ENCODE measurements at regions not wholly inside any gene's neighbourhood (a gene's known extent, or its start where the extent isn't known, plus 50 kb on each side); places are given as distances from the start of the nearest gene placed in this dataset.

GRCh38 chr1:164961715-164962114, 394.8 kb downstream of the LMX1A start:
- in situ Hi-C loops (cut with MboI; ENCODE audit: low pct_unique_long_range_greater_than_20kb, low sequenced_read_pairs) = no loop called here
- DNase-seq = no peak

GRCh38 chr1:164958982-164959768, 397.3 kb downstream of the LMX1A start:
- in situ Hi-C loops (cut with MboI; ENCODE audit: low pct_unique_long_range_greater_than_20kb, low sequenced_read_pairs) = no loop called here
- no peak for DNase-seq

- DNase-seq = no peak
- in situ Hi-C loops (cut with MboI; ENCODE audit: low pct_unique_long_range_greater_than_20kb, low sequenced_read_pairs) = no loop called here
Observed at GRCh38 chr1:164953815-164954214, 394.8 kb downstream of the PBX1 start.

GRCh38 chr1:164953098-164953497, 394.1 kb downstream of the PBX1 start:
- no peak for DNase-seq
- in situ Hi-C loops (cut with MboI; ENCODE audit: low pct_unique_long_range_greater_than_20kb, low sequenced_read_pairs) = no loop called here

GRCh38 chr1:164951508-164951907, 392.5 kb downstream of the PBX1 start:
- no peak for DNase-seq
- in situ Hi-C loops (cut with MboI; ENCODE audit: low pct_unique_long_range_greater_than_20kb, low sequenced_read_pairs) = no loop called here

- DNase-seq = no peak
- in situ Hi-C loops (cut with MboI; ENCODE audit: low pct_unique_long_range_greater_than_20kb, low sequenced_read_pairs) = no loop called here
Observed at GRCh38 chr1:164950541-164950986, 391.6 kb downstream of the PBX1 start.

GRCh38 chr1:164949771-164950471, 390.9 kb downstream of the PBX1 start:
- in situ Hi-C loops (cut with MboI; ENCODE audit: low pct_unique_long_range_greater_than_20kb, low sequenced_read_pairs) = no loop called here
- DNase-seq = no peak

- in situ Hi-C loops (cut with MboI; ENCODE audit: low pct_unique_long_range_greater_than_20kb, low sequenced_read_pairs) = no loop called here
- no peak for DNase-seq
Observed at GRCh38 chr1:164948101-164948500, 389.1 kb downstream of the PBX1 start.

GRCh38 chr1:164937291-164937690, 378.3 kb downstream of the PBX1 start:
- no peak for DNase-seq
- in situ Hi-C loops (cut with MboI; ENCODE audit: low pct_unique_long_range_greater_than_20kb, low sequenced_read_pairs) = no loop called here

- no peak for DNase-seq
- in situ Hi-C loops (cut with MboI; ENCODE audit: low pct_unique_long_range_greater_than_20kb, low sequenced_read_pairs) = no loop called here
Observed at GRCh38 chr1:164932580-164932979, 373.6 kb downstream of the PBX1 start.

GRCh38 chr1:164930833-164931232, 371.8 kb downstream of the PBX1 start:
- no peak for DNase-seq
- in situ Hi-C loops (cut with MboI; ENCODE audit: low pct_unique_long_range_greater_than_20kb, low sequenced_read_pairs) = no loop called here

- in situ Hi-C loops (cut with MboI; ENCODE audit: low pct_unique_long_range_greater_than_20kb, low sequenced_read_pairs) = no loop called here
- DNase-seq = no peak
Observed at GRCh38 chr1:164930241-164930640, 371.3 kb downstream of the PBX1 start.

GRCh38 chr1:164928232-164928812, 369.3 kb downstream of the PBX1 start:
- DNase-seq = no peak

GRCh38 chr1:164926107-164926506, 367.1 kb downstream of the PBX1 start:
- DNase-seq = no peak
- in situ Hi-C loops (cut with MboI; ENCODE audit: low pct_unique_long_range_greater_than_20kb, low sequenced_read_pairs) = no loop called here

More at GRCh38 chr1:164928232-164928812, 369.3 kb downstream of the PBX1 start:
- in situ Hi-C loops (cut with MboI; ENCODE audit: low pct_unique_long_range_greater_than_20kb, low sequenced_read_pairs) = no loop called here

- no peak for DNase-seq
- in situ Hi-C loops (cut with MboI; ENCODE audit: low pct_unique_long_range_greater_than_20kb, low sequenced_read_pairs) = no loop called here
Observed at GRCh38 chr1:164922585-164922984, 363.6 kb downstream of the PBX1 start.

- in situ Hi-C loops (cut with MboI; ENCODE audit: low pct_unique_long_range_greater_than_20kb, low sequenced_read_pairs) = no loop called here
Observed at GRCh38 chr1:164921493-164921892, 362.5 kb downstream of the PBX1 start.

GRCh38 chr1:164918140-164918539, 359.2 kb downstream of the PBX1 start:
- in situ Hi-C loops (cut with MboI; ENCODE audit: low pct_unique_long_range_greater_than_20kb, low sequenced_read_pairs) = no loop called here
- DNase-seq = no peak

More at GRCh38 chr1:164921493-164921892, 362.5 kb downstream of the PBX1 start:
- no peak for DNase-seq

- in situ Hi-C loops (cut with MboI; ENCODE audit: low pct_unique_long_range_greater_than_20kb, low sequenced_read_pairs) = no loop called here
- DNase-seq = no peak
Observed at GRCh38 chr1:164914208-164914607, 355.2 kb downstream of the PBX1 start.

GRCh38 chr1:164912290-164912689, 353.3 kb downstream of the PBX1 start:
- DNase-seq = no peak
- in situ Hi-C loops (cut with MboI; ENCODE audit: low pct_unique_long_range_greater_than_20kb, low sequenced_read_pairs) = no loop called here

GRCh38 chr1:164910671-164911070, 351.7 kb downstream of the PBX1 start:
- DNase-seq = no peak
- in situ Hi-C loops (cut with MboI; ENCODE audit: low pct_unique_long_range_greater_than_20kb, low sequenced_read_pairs) = no loop called here
